ENCODE measurements at regions not wholly inside any gene's neighbourhood (a gene's known extent, or its start where the extent isn't known, plus 50 kb on each side); places are given as distances from the start of the nearest gene placed in this dataset.

DNA sequence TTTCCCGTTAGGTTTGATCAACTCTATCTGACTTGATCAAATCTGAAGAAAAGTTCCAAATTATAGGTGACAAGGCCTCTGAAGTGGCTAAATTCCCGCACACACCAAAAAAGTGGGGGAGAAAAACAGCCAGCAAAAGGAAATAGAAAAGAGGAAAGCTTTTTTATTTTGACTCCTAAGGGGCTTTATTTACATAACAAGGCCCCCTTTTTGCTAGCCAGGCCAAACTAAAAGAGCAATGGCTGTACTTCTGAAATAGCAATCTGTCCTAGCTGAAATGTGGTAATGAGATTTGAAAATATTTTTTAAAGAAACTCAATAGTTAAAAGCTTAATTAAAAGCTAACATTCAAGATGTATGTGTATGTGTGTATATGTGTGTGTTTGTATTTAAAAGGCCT is 311.5 kb upstream of the POGK start:
- Histone ChIP-seq H3K4me3 (no peak overlapping the region), H3K27ac (no peak overlapping the region), H3K4me1 (no peaks in the 10 kb centered on the region), H3K36me3 (no peaks in the 10 kb centered on the region), H3K9me3 (no peaks in the 10 kb centered on the region), H3K27me3 (no peaks in the 10 kb centered on the region)
- intact Hi-C loops (cut with DNase I) = no loop called here
- no peak for DNase-seq
- ATAC-seq = no peak
- TF ChIP-seq, protein P1, sequence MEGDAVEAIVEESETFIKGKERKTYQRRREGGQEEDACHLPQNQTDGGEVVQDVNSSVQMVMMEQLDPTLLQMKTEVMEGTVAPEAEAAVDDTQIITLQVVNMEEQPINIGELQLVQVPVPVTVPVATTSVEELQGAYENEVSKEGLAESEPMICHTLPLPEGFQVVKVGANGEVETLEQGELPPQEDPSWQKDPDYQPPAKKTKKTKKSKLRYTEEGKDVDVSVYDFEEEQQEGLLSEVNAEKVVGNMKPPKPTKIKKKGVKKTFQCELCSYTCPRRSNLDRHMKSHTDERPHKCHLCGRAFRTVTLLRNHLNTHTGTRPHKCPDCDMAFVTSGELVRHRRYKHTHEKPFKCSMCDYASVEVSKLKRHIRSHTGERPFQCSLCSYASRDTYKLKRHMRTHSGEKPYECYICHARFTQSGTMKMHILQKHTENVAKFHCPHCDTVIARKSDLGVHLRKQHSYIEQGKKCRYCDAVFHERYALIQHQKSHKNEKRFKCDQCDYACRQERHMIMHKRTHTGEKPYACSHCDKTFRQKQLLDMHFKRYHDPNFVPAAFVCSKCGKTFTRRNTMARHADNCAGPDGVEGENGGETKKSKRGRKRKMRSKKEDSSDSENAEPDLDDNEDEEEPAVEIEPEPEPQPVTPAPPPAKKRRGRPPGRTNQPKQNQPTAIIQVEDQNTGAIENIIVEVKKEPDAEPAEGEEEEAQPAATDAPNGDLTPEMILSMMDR (IDR thresholded peaks at IDR 0.05) = no peak

DNA sequence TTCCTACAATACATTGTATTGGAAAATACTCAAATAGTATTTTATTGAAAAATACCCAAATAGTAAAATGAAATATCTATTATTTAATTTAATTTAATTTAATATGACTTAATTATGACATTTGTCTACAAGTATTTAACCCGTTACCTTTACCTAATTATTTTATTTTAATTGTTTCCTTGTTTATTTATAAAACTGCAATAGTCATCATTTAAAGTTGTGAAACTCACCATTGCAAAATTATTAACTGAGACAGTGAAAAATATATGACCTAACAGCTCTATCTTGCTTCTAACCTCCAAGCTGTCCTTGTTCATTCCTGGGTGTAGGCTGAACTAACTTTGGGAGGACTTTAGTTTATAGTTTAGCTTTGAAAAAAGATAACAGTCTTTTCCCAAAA is 300.6 kb upstream of the POGK start:
- no peak overlapping the region for H3K4me3 ChIP-seq
- DNase-seq (no peak), ATAC-seq (no peak)
- intact Hi-C loops (cut with DNase I) = no loop called here
- H3K36me3 ChIP-seq = no peaks in the 10 kb centered on the region
- TF ChIP-seq, protein P1 (IDR thresholded peaks at IDR 0.05) = no peak
- no peaks in the 10 kb centered on the region for H3K9me3 ChIP-seq
- no peaks in the 10 kb centered on the region for H3K27me3 ChIP-seq
- no peaks in the 10 kb centered on the region for H3K4me1 ChIP-seq
- H3K27ac ChIP-seq = no peak overlapping the region

- TF ChIP-seq, protein P1 (IDR thresholded peaks at IDR 0.05) = no peak
- Histone ChIP-seq H3K9me3 (no peaks in the 10 kb centered on the region), H3K27ac (no peak overlapping the region), H3K4me1 (no peaks in the 10 kb centered on the region), H3K4me3 (no peak overlapping the region), H3K27me3 (no peaks in the 10 kb centered on the region), H3K36me3 (no peaks in the 10 kb centered on the region)
- intact Hi-C loops (cut with DNase I) = no loop called here
- DNase-seq (no peak), ATAC-seq (no peak)
These were observed 295.2 kb upstream of the POGK start for GRCh38 chr1:166544036-166544435.

DNA sequence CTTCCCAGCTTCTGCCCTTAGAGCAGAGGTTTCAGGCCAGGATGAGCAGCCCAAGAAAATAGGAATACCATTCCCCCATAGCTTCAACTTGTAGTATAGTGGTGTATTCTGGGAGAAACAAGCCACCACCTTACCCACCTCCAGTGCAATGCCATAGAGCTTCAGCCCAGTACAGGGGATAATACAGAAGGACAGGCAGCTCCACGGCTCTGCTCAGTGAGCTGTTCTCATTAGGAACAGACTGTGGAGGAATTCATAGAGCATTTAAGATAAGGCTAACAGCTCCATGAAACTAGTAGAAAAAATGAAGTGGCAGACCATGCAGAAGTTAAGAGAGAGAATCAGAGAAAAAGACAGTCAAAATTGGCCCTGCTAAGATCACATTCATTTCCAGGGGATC is 294.7 kb upstream of the POGK start:
- no peak overlapping the region for H3K27ac ChIP-seq
- H3K36me3 ChIP-seq = no peaks in the 10 kb centered on the region
- DNase-seq = no peak
- no peaks in the 10 kb centered on the region for H3K27me3 ChIP-seq
- H3K4me1 ChIP-seq = no peaks in the 10 kb centered on the region
- H3K4me3 ChIP-seq = no peak overlapping the region
- intact Hi-C loops (cut with DNase I) = no loop called here
- ATAC-seq = no peak
- no peaks in the 10 kb centered on the region for H3K9me3 ChIP-seq
- TF ChIP-seq, protein P1 (IDR thresholded peaks at IDR 0.05) = no peak

GRCh38 chr1:166552706-166553105 is 286.6 kb upstream of the POGK start:
- H3K27ac ChIP-seq = no peak overlapping the region
- no peaks in the 10 kb centered on the region for H3K36me3 ChIP-seq
- ATAC-seq (no peak), DNase-seq (no peak)
- no peaks in the 10 kb centered on the region for H3K4me1 ChIP-seq
- no peak overlapping the region for H3K4me3 ChIP-seq
- H3K9me3 ChIP-seq = no peaks in the 10 kb centered on the region
- intact Hi-C loops (cut with DNase I) = no loop called here
- TF ChIP-seq, protein P1 (IDR thresholded peaks at IDR 0.05) = no peak
- H3K27me3 ChIP-seq = no peaks in the 10 kb centered on the region

DNA sequence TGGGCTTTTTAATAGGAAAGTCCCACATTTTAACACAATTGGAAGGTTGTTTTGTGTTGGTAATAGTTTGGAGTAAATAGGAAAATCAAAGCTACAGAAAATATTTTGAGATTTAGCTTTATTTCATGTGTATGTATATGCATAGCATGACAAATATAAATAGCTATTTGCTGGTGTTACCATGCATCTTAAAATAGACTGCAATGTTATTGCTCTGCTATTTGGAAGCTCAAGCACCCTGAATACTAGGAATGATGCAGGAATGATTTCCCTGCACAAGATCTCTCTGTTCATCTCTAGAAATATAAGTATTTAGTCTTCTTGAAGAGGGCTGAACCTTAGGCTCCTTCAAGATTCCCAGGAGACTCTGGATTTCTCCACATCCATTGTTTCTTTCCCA is 268.3 kb upstream of the POGK start:
- ATAC-seq (no peak), DNase-seq (no peak)
- H3K27ac ChIP-seq = no peak overlapping the region
- TF ChIP-seq, protein P1 (IDR thresholded peaks at IDR 0.05) = no peak
- intact Hi-C loops (cut with DNase I) = no loop called here
- no peaks in the 10 kb centered on the region for H3K4me1 ChIP-seq
- no peaks in the 10 kb centered on the region for H3K9me3 ChIP-seq
- H3K27me3 ChIP-seq = no peaks in the 10 kb centered on the region
- H3K4me3 ChIP-seq = no peak overlapping the region
- no peaks in the 10 kb centered on the region for H3K36me3 ChIP-seq
